HUES64 (cell line): ENCODE measurements at regions not wholly inside any gene's neighbourhood (a gene's known extent, or its start where the extent isn't known, plus 50 kb on each side); places are given as distances from the start of the nearest gene placed in this dataset.

Source experiments
- H3K27ac ChIP-seq: 2 replicates; pipeline ENCODE4 v1.7.0; 2013; ENCODE audit warnings: low read depth, low read length, inconsistent platforms
- H3K27me3 ChIP-seq: 2 replicates; pipeline ENCODE4 v1.6.1; 2013; ENCODE audit warnings: mild to moderate bottlenecking, low read length; ENCODE audit not compliant: insufficient read depth
- H3K36me3 ChIP-seq: 2 replicates; pipeline ENCODE4 v1.6.1; 2013; ENCODE audit warnings: mild to moderate bottlenecking, low read length; ENCODE audit not compliant: insufficient read depth
- H3K4me1 ChIP-seq: 2 replicates; pipeline ENCODE4 v1.6.1; 2013; ENCODE audit warnings: mild to moderate bottlenecking, low read length, moderate library complexity; ENCODE audit not compliant: insufficient read depth
- H3K4me3 ChIP-seq: 2 replicates; pipeline ENCODE4 v1.5.1; 2013; ENCODE audit warnings: mild to moderate bottlenecking, low read length, moderate library complexity
- H3K9ac ChIP-seq: 2 replicates; pipeline ENCODE4 v1.6.1; 2013; ENCODE audit warnings: mild to moderate bottlenecking, low read depth, low read length
- H3K9me3 ChIP-seq: 2 replicates; pipeline ENCODE4 v1.6.1; 2013; ENCODE audit warnings: low read depth, low read length; ENCODE audit not compliant: insufficient read depth
- WGBS: fragments of 150-250, 120-280 bp; methylation state at CpG from one replicate; pipeline ENCODE4 v1.1.7; 2013; ENCODE audit warnings: missing lambda C conversion rate; 5-methylcytosine and 5-hydroxymethylcytosine counted together

DNA sequence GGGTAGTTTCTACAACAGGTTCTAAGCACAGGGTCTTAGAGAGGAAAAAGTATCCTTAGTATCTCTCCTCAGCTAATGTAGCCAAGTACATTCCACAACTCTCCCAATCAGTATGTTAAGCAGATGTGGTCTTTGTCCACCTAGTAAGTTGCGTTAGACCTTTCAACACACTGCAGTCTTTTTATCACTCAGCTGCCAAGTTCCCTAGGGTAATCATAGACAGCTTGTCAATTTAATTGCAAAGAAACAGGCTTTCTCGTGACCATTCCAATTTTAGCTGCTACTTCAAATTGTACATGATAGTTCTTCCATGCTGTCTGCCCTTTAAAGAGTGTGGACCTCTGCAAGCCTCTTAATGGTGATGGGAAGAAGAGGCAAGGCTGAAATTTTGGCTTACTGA is 211.8 kb upstream of the PKN2 start:
- Histone ChIP-seq H3K9me3 (no peaks in the 10 kb centered on the region), H3K27ac (no peak overlapping the region), H3K36me3 (no peaks in the 10 kb centered on the region), H3K4me1 (peaks cover 4% of the 10 kb centered on the region; the same call in 1 of the 2 replicates), H3K4me3 (no peak overlapping the region), H3K9ac (no peak overlapping the region), H3K27me3 (no peaks in the 10 kb centered on the region)
- WGBS = 87% methylated on average over 2 of the region's 2 CpGs

DNA sequence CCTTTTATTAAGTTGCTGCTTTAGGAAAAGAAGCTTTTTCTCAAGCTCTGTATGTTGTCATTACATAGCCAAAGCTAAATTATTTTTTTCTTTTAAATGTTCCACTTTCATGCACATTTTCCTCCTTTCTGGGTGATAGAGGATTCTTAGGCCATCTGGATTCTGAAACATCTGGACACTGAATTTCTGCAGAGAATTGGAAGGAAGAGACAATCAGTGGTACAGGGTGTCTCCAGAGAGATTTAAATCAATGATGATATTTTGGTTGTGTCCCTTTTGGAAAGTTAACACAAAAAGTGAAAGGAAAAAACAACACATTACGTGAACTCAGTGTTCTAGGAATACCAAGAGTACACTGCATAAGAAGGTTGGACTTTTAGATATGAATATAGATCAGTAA is 211.4 kb upstream of the PKN2 start:
- H3K27me3 ChIP-seq = no peaks in the 10 kb centered on the region
- WGBS = 100% methylated on average over 1 of the region's 1 CpG
- no peak overlapping the region for H3K27ac ChIP-seq
- H3K9ac ChIP-seq = no peak overlapping the region
- no peaks in the 10 kb centered on the region for H3K9me3 ChIP-seq
- no peaks in the 10 kb centered on the region for H3K36me3 ChIP-seq
- no peak overlapping the region for H3K4me3 ChIP-seq
- peaks cover 4% of the 10 kb centered on the region; the same call in 1 of the 2 replicates for H3K4me1 ChIP-seq

DNA sequence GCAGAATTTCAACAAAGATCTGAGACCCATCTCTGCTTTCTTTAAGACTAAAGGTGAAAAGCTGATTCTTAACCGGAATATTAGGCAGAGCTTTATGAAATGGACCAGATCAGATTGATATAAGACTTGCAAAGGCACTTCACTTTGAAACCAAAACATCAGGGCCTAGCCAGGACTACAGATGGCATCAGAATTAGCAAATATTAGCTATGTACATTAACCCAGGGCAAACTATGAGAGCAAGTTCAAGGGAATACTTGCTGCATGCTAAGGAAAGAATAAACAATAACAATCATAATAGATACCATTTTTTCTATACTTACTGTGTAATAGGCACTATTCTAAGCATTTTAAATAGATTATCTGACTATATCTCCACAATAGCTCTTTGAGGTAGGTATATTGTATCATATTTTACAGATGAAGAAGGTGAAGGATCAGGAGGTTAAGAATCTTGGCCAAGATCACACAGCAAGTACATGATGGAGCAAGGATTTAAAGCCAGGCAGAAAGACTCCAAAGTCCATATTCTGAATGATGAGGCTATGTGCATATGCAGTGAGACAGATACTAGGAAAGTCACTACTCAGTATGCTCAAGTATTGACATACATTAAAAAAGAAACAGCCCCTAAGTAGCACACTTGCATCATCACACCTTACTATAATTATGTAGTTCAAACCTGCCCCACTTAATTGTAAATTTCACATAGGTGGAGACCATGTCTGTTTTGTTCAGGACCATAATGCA is 209.3 kb upstream of the PKN2 start:
- H3K9me3 ChIP-seq = no peaks in the 10 kb centered on the region
- H3K4me1 ChIP-seq = no peaks in the 10 kb centered on the region
- no peaks in the 10 kb centered on the region for H3K36me3 ChIP-seq
- H3K9ac ChIP-seq = no peak overlapping the region
- no peak overlapping the region for H3K27ac ChIP-seq
- 85% methylated on average over 1 of the region's 1 CpG for WGBS
- no peak overlapping the region for H3K4me3 ChIP-seq
- H3K27me3 ChIP-seq = no peaks in the 10 kb centered on the region

DNA sequence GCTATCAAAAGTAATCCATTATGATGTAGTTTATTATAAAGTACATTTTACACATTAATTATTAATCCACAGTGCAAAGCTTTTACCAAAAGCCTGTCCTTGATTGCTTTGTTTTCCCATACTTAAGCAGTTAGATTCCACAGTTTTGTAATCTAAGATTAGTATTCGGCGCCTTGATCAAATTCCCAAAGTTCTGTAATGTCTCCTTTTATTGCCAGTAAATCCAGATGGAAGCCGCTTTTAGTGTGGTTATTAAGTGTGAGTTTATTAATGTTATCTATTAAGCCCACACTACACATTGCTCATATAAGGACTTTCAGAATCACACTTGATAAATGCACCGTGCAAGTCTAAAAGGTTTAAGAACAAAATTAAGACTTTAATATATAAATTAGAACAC is 199.2 kb upstream of the PKN2 start:
- WGBS = 100% methylated on average over 2 of the region's 4 CpGs
- Histone ChIP-seq H3K4me3 (no peak overlapping the region), H3K4me1 (no peaks in the 10 kb centered on the region), H3K36me3 (no peaks in the 10 kb centered on the region), H3K9me3 (no peaks in the 10 kb centered on the region), H3K27ac (no peak overlapping the region), H3K9ac (no peak overlapping the region), H3K27me3 (no peaks in the 10 kb centered on the region)

DNA sequence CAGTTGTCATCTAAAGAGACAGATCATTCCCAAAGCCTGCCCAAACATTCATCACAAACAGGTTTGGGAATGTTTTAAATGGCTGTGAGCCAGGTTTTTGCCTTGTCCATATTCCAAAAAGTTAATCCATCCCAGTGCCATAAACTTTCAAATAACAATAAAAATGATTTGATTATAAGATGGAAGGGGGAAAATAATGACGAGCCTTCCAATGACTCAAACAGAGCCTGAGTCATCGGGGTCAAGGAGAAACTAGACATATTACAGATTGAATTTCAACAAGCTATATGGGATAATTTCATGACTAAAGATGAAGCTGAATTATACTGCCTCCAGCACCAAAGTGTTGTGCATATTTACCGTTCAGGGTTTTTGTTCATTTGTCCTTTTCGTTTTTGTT is 195.8 kb upstream of the PKN2 start:
- Histone ChIP-seq H3K36me3 (no peaks in the 10 kb centered on the region), H3K4me1 (no peaks in the 10 kb centered on the region), H3K27ac (no peak overlapping the region), H3K27me3 (no peaks in the 10 kb centered on the region), H3K9me3 (no peaks in the 10 kb centered on the region), H3K4me3 (no peak overlapping the region), H3K9ac (no peak overlapping the region)
- WGBS = 92% methylated on average over 4 of the region's 4 CpGs

DNA sequence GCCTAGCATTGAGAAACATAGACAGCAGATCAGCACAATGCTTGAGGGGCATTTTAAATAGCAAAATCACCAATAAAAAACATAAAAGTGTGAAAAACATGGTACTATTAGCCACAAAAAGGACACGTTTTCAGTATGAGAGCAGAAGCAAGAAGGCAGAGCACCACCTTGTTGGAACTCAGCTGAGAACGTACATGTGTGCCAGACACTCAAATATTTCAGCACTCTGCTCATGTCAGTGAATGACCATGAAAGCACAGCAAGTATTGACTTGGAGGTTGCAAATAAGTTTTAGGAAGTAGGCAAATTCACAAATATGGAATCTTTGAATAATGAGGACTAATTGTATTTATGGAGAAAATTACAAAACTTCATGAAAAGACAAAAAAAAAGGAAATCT is 193.4 kb upstream of the PKN2 start:
- 95% methylated on average over 2 of the region's 2 CpGs for WGBS
- Histone ChIP-seq H3K27me3 (no peaks in the 10 kb centered on the region), H3K27ac (no peak overlapping the region), H3K9me3 (no peaks in the 10 kb centered on the region), H3K36me3 (no peaks in the 10 kb centered on the region), H3K4me3 (no peak overlapping the region), H3K9ac (no peak overlapping the region), H3K4me1 (no peaks in the 10 kb centered on the region)

DNA sequence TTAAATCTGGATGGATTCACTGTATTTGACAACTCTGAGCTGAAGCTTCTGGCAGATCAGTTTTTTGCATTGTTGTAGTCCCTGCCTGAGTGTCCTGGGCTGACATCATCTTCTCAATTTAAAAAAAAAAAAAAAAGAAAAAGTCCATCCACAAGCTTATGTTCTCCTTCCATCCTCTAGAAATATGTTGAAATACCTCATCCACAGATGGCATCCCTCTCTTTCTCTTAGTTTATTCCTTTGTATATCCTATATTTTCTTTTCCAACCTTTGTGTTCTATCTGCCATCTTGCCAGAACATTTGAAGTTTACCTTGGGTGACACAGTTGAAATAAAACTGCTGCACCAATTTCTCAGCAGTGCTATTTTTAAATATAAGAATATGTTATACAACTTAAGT is 184.4 kb upstream of the PKN2 start:
- Histone ChIP-seq H3K27ac (no peak overlapping the region), H3K9ac (no peak overlapping the region), H3K27me3 (no peaks in the 10 kb centered on the region), H3K36me3 (no peaks in the 10 kb centered on the region), H3K9me3 (no peaks in the 10 kb centered on the region), H3K4me3 (no peak overlapping the region), H3K4me1 (no peaks in the 10 kb centered on the region)

DNA sequence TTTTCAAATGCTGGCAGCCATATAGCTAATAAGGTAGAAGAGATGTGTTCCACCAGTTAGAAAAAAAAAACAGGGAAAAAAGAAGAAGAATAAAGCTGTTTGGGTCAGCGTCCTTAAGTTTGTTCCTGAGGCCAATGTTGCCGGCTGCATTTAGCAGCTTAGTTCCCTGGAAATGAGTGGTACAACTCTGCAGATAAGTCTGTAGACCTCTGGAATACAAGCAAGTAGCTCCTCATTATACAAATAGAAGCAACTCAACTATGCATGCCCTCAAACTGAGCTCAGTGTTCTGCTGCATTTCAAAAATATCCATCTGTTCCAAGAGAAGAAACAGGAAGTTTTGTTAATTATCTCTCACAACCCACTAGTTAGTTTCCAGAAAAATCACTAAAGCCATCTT is 181.2 kb upstream of the PKN2 start:
- no peaks in the 10 kb centered on the region for H3K4me1 ChIP-seq
- no peaks in the 10 kb centered on the region for H3K9me3 ChIP-seq
- no peak overlapping the region for H3K9ac ChIP-seq
- H3K36me3 ChIP-seq = no peaks in the 10 kb centered on the region
- WGBS = 89% methylated on average over 2 of the region's 2 CpGs
- H3K4me3 ChIP-seq = no peak overlapping the region
- no peak overlapping the region for H3K27ac ChIP-seq
- no peaks in the 10 kb centered on the region for H3K27me3 ChIP-seq

DNA sequence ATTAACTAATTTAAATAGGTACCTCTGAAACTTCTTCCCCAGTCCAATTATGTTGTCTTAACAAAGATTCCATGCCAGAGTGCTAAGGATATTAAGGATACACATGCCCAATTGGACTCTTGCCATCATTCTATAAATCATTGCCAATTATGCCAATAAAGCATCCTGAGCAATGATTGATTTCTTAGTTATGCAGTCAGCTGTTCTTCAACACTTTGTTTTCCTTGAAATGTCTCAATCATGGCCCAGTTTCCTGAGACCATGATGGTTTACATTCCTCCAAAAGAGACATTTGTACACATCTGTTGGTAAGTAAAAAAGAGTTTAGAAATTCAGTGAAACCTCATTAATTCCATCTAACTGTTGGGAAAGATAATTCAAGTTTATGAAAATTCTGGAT is 180.4 kb upstream of the PKN2 start:
- Histone ChIP-seq H3K4me1 (no peaks in the 10 kb centered on the region), H3K9me3 (no peaks in the 10 kb centered on the region), H3K9ac (no peak overlapping the region)

DNA sequence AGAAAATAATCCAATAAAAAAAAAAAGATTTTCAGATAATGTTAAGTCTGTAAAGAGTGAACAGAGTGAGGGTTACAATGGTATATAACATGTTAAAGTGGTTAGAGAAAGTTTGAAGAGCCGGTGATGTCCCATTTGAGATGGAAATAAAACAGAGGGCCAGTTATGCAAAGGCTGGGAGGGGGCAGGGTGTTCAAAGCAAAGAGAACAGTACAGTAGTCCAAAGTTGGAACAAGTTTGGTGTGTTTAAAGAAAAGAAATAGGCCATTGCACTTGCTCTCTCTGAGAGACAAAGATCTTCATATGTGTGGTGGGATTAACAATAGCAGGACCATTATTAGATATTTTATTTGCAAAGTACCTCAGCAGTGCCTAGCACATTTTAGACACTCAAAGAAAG is 179.5 kb upstream of the PKN2 start:
- no peak overlapping the region for H3K9ac ChIP-seq
- WGBS = 95% methylated on average over 1 of the region's 1 CpG
- H3K36me3 ChIP-seq = no peaks in the 10 kb centered on the region
- H3K4me1 ChIP-seq = no peaks in the 10 kb centered on the region
- no peak overlapping the region for H3K27ac ChIP-seq
- no peak overlapping the region for H3K4me3 ChIP-seq
- H3K9me3 ChIP-seq = no peaks in the 10 kb centered on the region
- H3K27me3 ChIP-seq = no peaks in the 10 kb centered on the region

More for the DNA sequence above, 180.4 kb upstream of the PKN2 start:
- no peaks in the 10 kb centered on the region for H3K36me3 ChIP-seq
- no peak overlapping the region for H3K27ac ChIP-seq
- H3K27me3 ChIP-seq = no peaks in the 10 kb centered on the region
- H3K4me3 ChIP-seq = no peak overlapping the region

DNA sequence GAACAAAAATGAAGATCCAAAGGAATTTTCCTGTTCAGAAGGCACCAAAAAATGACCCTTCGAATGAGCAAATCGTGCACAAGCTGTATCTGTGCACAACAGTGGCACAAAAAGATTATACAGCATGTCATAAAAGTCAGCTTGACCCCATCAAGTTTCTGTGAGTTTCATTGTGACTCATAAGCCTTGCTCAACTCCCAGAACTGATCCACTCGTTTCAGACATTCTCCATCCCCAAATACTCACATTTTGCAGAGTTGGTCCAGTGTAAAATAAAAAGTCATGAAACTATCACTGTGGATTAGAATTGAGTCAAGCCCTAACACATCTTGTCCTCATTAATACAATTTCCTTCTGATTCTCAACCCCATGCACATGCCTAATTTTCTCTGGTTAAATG is 174.7 kb upstream of the PKN2 start:
- Histone ChIP-seq H3K9ac (no peak overlapping the region), H3K27ac (no peak overlapping the region), H3K36me3 (no peaks in the 10 kb centered on the region), H3K27me3 (no peaks in the 10 kb centered on the region), H3K9me3 (no peaks in the 10 kb centered on the region), H3K4me1 (no peaks in the 10 kb centered on the region), H3K4me3 (no peak overlapping the region)
- 83% methylated on average over 3 of the region's 3 CpGs for WGBS

DNA sequence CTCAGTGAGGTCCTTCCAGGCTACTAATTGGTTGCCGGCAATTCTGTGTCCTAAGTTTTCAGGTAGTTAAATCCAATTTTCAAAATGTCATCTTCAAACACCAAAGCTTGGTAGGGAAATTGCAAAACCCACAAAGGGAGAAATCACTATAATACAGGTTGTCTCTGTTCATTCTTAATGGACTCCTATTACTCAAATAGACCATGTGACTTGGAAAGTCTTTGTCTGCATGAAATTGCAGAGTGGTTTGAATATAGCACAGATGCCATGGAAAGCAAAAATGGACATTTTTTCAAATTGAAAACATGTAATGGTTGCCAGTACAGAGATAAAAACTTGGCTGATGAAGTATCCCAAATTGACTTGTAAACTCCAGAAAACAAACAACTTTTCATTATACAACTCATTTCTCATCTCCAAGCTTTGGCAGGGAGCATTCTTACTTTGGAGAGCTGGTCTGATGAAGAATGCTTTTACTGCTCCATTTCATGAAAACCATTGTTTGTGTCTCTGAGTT is 169.5 kb upstream of the PKN2 start:
- no peak overlapping the region for H3K4me3 ChIP-seq
- no peak overlapping the region for H3K27ac ChIP-seq
- no peaks in the 10 kb centered on the region for H3K4me1 ChIP-seq
- no peaks in the 10 kb centered on the region for H3K9me3 ChIP-seq
- no peak overlapping the region for H3K9ac ChIP-seq
- no peaks in the 10 kb centered on the region for H3K27me3 ChIP-seq
- H3K36me3 ChIP-seq = no peaks in the 10 kb centered on the region
- 95% methylated on average over 1 of the region's 1 CpG for WGBS
